ENCODE measurements at regions not wholly inside any gene's neighbourhood (a gene's known extent, or its start where the extent isn't known, plus 50 kb on each side); places are given as distances from the start of the nearest gene placed in this dataset.

DNA sequence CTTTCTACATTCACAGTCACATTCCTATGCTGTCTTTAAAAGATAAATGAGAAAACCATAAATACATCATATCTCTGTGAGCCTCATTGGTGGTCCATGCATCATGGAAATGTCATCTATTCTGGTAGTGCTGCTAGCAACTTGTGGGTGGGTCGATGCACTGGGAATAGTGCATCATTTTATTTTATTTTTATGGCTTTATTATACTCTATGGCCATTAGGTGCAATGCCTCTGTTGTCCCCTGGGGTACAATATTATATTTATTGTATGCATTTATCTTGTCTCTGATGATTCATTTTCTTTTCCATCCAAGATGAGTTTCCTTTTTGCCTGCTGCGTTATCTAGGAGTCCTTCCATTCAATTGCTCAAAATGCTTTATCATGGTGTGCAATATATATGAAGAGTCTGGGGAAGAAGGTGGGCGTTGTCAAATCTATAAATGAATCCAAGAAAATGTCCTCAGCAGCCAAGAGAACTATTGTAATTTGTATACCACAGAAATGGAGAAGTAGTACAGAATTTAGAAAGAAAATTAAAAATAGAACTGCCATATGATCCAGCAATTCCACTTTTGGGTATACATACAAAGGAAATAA is 324.0 kb downstream of the KCNJ2 start:
- intact Hi-C loops (cut with DNase I): loop anchor here in 1 of 10 donors (10.0 kb wide), 1 partner anchor 221 kb away; no protein-coding TSS in a partner anchor
- peaks cover 0 to 4% (median 0%) of the 10 kb centered on the region in 9 donors for H3K4me1 ChIP-seq
- no peaks in the 10 kb centered on the region for H3K36me3 ChIP-seq
- no peak overlapping the region for H3K27ac ChIP-seq
- H3K27me3 ChIP-seq: no peaks in the 10 kb centered on the region
- no peak overlapping the region for H3K4me3 ChIP-seq
- TF ChIP-seq, protein P1, sequence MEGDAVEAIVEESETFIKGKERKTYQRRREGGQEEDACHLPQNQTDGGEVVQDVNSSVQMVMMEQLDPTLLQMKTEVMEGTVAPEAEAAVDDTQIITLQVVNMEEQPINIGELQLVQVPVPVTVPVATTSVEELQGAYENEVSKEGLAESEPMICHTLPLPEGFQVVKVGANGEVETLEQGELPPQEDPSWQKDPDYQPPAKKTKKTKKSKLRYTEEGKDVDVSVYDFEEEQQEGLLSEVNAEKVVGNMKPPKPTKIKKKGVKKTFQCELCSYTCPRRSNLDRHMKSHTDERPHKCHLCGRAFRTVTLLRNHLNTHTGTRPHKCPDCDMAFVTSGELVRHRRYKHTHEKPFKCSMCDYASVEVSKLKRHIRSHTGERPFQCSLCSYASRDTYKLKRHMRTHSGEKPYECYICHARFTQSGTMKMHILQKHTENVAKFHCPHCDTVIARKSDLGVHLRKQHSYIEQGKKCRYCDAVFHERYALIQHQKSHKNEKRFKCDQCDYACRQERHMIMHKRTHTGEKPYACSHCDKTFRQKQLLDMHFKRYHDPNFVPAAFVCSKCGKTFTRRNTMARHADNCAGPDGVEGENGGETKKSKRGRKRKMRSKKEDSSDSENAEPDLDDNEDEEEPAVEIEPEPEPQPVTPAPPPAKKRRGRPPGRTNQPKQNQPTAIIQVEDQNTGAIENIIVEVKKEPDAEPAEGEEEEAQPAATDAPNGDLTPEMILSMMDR (IDR thresholded peaks at IDR 0.05): peak in 1 of 9 donors; percentile 12
- WGBS, 2 donors: 53 to 73% methylated on average over 3 of the region's 3 CpGs
- H3K9me3 ChIP-seq: no peaks in the 10 kb centered on the region
- no peak for ATAC-seq
- DNase-seq: no peak

DNA sequence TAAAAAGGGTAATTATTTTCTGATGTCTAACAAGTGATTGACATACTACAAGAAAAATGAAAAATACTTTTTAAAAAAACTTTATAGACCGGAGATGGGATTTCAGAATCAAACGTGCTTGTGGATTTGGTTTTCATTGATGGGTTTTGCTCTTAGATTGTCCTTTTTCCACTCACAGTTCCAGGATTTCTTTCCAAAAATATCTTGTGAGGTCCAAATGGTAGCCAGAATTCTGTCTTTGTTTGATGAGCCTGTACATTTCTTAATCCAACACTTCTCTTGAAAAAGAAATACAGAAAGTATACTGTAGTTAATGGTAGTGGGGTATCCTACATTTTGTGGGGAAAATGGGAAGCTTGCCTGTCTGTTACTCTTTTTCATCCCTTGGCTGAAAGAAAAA is 329.3 kb downstream of the KCNJ2 start:
- no peak overlapping the region for H3K4me3 ChIP-seq
- no peak for ATAC-seq
- TF ChIP-seq, protein P1 (IDR thresholded peaks at IDR 0.05): no peak
- intact Hi-C loops (cut with DNase I): loop anchor here in 1 of 10 donors (10.0 kb wide), 1 partner anchor 216 kb away; no protein-coding TSS in a partner anchor
- no peaks in the 10 kb centered on the region for H3K27me3 ChIP-seq
- H3K36me3 ChIP-seq: no peaks in the 10 kb centered on the region
- H3K9me3 ChIP-seq: no peaks in the 10 kb centered on the region
- peak overlapping the region in 3 of 10 donors; percentile 4 to 51 (median 15) for H3K27ac ChIP-seq
- H3K4me1 ChIP-seq: peaks cover 0 to 25% (median 6%) of the 10 kb centered on the region in 9 donors
- DNase-seq: no peak
- 51 to 58% methylated on average over 2 of the region's 2 CpGs for WGBS, 2 donors

DNA sequence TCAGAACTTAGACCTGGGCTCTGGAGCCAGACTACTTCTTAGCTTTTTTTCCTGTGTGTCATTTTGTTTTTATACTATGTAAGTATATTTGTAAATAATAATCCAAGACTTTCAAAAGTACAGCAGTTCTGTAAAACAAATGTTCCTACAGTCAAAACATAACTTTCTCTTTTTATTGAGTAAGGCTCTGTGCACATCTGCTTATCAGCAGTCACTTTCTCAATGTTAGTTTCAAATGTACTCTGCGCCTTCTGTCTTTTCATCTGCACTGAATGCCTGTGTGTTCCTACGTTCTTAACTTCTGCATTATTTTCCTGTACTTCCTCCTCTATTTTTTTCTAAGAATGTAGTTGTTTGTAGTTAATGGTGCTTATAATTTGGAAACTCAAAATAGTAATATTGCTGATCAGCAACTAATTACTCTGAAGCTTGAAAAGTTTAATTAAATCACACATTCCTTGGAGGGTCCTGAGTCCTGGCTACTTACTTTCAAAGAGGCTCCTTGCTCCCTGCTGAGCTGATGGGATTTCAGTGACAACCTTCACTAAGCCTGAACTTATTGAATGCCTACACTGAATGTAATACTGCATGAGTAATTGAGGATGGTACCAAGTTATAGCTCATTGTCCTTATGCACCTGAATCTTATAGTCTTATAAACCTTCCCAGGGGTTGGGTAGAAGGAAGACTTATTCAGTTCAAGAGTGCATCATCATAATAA is 329.9 kb downstream of the KCNJ2 start:
- Histone ChIP-seq H3K27ac (peak overlapping the region in 2 of 10 donors; percentile 15 to 51), H3K4me3 (no peak overlapping the region), H3K9me3 (no peaks in the 10 kb centered on the region), H3K4me1 (peaks cover 0 to 22% (median 6%) of the 10 kb centered on the region in 9 donors), H3K36me3 (no peaks in the 10 kb centered on the region), H3K27me3 (no peaks in the 10 kb centered on the region)
- DNase-seq (no peak), ATAC-seq (peak in 2 of 8 donors; percentile 42 to 66)
- WGBS, 2 donors: 38 to 56% methylated on average over 2 of the region's 2 CpGs
- TF ChIP-seq, protein P1 (IDR thresholded peaks at IDR 0.05): no peak
- intact Hi-C loops (cut with DNase I): loop anchor here in 1 of 10 donors (10.0 kb wide), 1 partner anchor 216 kb away; no protein-coding TSS in a partner anchor

DNA sequence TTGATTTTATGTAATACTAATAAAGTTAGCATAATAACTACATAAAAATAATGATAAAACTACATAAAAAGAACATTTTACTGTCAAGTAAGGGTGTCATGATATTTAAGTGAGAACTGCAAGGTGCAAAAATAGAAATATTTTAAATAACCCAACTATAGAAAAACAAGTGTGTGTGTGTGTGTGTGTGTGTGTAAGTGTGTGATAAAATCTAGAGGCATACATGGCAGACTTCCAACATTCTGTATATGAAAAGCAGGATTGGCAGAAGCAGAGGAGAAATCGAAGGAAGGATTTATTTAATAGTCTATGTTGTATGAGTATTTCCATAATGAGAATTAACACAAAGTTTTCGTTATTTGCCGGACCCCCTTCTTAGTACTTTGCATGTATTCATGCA is 334.1 kb downstream of the KCNJ2 start:
- H3K4me3 ChIP-seq: no peak overlapping the region
- 57 to 83% methylated on average over 3 of the region's 3 CpGs for WGBS, 2 donors
- intact Hi-C loops (cut with DNase I): no loop called here
- ATAC-seq (no peak), DNase-seq (no peak)
- no peaks in the 10 kb centered on the region for H3K27me3 ChIP-seq
- no peaks in the 10 kb centered on the region for H3K9me3 ChIP-seq
- H3K4me1 ChIP-seq: peaks cover 0 to 21% (median 5%) of the 10 kb centered on the region in 9 donors
- H3K36me3 ChIP-seq: no peaks in the 10 kb centered on the region
- H3K27ac ChIP-seq: no peak overlapping the region
- TF ChIP-seq, protein P1 (IDR thresholded peaks at IDR 0.05): no peak
